BJ (cell line): ENCODE measurements at regions not wholly inside any gene's neighbourhood (a gene's known extent, or its start where the extent isn't known, plus 50 kb on each side); places are given as distances from the start of the nearest gene placed in this dataset.

Experiments
- CTCF ChIA-PET: fragments of 350-600 bp; formaldehyde crosslinking; extraction: SDS; loops from one replicate; lab custom pipeline; 2021; ENCODE audit warnings: antibody characterized with exemption, inconsistent platforms; lab: Yijun Ruan, JAX
- POLR2A ChIA-PET: fragments of 300-600 bp; sonication (Branson Sonifier 250); formaldehyde crosslinking; extraction: SDS; loops from one replicate; lab custom pipeline; 2021; ENCODE audit warnings: antibody characterized with exemption; lab: Charles Lee
- DNase-seq: peaks from one replicate; pipeline ENCODE4 v3.0.0-alpha.2; 2011; ENCODE audit warnings: low read depth
- H3K27me3 ChIP-seq: 2 replicates; pipeline ENCODE4 v1.6.0; 2011; ENCODE audit warnings: low read length; ENCODE audit not compliant: control insufficient read depth, insufficient read depth
- H3K36me3 ChIP-seq: 2 replicates; pipeline ENCODE4 v1.5.1; 2011; ENCODE audit warnings: low read length; ENCODE audit not compliant: control insufficient read depth, insufficient read depth
- H3K4me3 ChIP-seq: 2 replicates; pipeline ENCODE4 v1.5.1; 2011; ENCODE audit warnings: low read depth, mild to moderate bottlenecking, control low read depth, low read length
- TF ChIP-seq, protein P1 (sequence below): IDR thresholded peaks from 2 replicates; pipeline ENCODE4 v1.5.1; 2011; ENCODE audit warnings: low read depth, mild to moderate bottlenecking, control low read depth, inconsistent platforms, low read length, moderate library complexity; ENCODE audit not compliant: insufficient read depth

DNA sequence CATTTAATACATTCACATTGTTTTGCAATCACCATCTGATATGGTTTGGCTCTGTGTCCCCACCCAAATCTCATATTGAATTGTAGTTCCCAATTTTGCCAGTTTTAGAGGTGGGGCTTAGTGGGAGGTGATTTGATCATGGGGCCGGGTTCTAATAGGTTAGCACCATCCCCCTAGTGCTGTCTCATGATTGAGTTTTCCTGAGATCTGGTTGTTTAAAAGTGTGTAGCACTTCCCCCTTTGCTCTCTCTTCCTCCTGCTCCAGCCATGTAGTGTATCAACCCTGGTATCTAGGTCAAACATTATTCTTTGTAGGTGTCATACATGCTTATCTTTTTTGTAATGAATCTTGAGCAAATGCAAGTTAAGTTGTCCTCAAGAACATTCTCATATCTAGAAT, 83.3 kb upstream of the KIT start:
- ChIA-PET CTCF (no interaction called here), POLR2A (no interaction called here)
- no peak overlapping the region for H3K4me3 ChIP-seq
- no peaks in the 10 kb centered on the region for H3K36me3 ChIP-seq
- H3K27me3 ChIP-seq = no peaks in the 10 kb centered on the region
- TF ChIP-seq, protein P1, sequence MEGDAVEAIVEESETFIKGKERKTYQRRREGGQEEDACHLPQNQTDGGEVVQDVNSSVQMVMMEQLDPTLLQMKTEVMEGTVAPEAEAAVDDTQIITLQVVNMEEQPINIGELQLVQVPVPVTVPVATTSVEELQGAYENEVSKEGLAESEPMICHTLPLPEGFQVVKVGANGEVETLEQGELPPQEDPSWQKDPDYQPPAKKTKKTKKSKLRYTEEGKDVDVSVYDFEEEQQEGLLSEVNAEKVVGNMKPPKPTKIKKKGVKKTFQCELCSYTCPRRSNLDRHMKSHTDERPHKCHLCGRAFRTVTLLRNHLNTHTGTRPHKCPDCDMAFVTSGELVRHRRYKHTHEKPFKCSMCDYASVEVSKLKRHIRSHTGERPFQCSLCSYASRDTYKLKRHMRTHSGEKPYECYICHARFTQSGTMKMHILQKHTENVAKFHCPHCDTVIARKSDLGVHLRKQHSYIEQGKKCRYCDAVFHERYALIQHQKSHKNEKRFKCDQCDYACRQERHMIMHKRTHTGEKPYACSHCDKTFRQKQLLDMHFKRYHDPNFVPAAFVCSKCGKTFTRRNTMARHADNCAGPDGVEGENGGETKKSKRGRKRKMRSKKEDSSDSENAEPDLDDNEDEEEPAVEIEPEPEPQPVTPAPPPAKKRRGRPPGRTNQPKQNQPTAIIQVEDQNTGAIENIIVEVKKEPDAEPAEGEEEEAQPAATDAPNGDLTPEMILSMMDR = no peak
- DNase-seq = no peak

DNA sequence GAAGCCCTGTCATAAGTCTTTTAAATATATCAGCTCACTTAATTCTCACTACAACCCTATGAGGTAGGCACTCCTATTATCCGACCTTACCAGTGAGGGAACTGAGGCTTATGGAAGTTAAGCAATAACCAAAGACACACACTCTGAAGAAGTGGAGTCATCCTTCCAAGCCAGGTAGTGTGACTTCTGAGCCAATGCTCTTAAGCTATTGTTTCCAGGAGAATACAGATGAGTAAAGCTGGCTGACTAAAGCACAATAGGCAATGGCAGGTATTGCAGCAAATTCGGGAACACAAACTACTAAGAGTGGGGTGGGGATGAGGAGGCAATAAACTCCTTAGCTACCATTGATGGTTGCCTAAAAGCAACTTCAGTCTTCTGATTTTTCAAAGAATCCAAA, 81.8 kb upstream of the KIT start:
- Histone ChIP-seq H3K27me3 (no peaks in the 10 kb centered on the region), H3K4me3 (no peak overlapping the region), H3K36me3 (no peaks in the 10 kb centered on the region)
- no peak for DNase-seq
- ChIA-PET POLR2A (no interaction called here), CTCF (interaction anchor here (1.0 kb wide), 1 partner anchor 14 kb away, joined by 3 read pairs; no protein-coding TSS in a partner anchor)
- TF ChIP-seq, protein P1 = no peak

DNA sequence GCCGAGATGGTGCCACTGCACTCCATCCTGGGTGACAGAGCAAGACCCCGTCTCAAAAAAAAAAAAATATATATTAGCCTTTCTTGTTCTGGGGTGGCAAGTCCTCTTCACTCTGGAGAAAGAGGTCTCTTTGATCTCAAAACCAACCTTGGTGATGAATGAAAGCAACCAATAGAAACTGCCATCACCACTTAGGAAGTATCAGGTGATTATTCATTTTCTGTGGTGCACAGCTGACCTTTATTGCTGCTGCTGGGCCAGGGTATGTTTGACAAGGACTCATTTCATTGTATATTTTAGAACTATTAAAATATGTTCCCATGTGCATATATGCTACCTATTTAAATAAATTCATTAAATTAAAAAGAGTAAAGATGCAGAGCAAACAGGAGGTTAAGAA, 76.0 kb upstream of the KIT start:
- Histone ChIP-seq H3K36me3 (no peaks in the 10 kb centered on the region), H3K4me3 (no peak overlapping the region), H3K27me3 (no peaks in the 10 kb centered on the region)
- CTCF ChIA-PET = interaction anchor here (0.6 kb wide), 1 partner anchor 1303 kb away, joined by 3 read pairs; no protein-coding TSS in a partner anchor
- POLR2A ChIA-PET = no interaction called here
- TF ChIP-seq, protein P1 = no peak
- DNase-seq = no peak

DNA sequence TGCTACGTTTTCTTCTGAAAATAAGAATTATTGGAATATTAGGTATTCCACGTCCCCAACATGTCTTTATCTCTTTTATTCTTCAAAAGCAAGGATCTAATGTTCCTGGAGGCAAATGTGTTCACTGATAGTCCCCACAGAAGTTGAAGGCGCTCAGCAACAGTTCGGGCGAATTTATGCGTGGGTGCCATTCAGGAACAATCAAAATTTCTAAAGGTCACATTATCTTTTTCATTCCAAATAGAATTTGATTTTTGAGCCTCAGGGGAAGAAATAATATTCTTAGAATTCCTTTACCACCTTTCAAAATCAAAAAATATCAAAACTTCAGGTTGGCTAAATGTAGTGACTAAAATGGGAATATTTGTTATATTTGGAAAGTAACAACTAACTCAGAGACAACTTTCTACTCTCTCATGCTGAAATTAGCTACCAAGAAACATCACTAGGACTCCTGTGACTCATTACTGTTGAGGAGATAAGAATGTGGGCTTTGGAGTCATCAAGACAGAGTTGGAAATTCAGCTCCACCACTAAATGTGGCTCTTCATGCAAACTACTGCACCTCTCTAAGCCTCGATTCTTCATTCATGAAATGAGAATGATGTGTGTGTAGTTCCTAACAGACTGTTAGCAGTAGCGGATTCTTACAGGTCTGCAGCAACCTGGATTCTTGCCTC, 72.3 kb upstream of the KIT start:
- Histone ChIP-seq H3K4me3 (no peak overlapping the region), H3K27me3 (no peaks in the 10 kb centered on the region), H3K36me3 (no peaks in the 10 kb centered on the region)
- ChIA-PET POLR2A (no interaction called here), CTCF (interaction anchor here (1.0 kb wide), 1 partner anchor 80 kb away, joined by 3 read pairs; no protein-coding TSS in a partner anchor)
- TF ChIP-seq, protein P1 = no peak
- DNase-seq = peak; percentile 34

DNA sequence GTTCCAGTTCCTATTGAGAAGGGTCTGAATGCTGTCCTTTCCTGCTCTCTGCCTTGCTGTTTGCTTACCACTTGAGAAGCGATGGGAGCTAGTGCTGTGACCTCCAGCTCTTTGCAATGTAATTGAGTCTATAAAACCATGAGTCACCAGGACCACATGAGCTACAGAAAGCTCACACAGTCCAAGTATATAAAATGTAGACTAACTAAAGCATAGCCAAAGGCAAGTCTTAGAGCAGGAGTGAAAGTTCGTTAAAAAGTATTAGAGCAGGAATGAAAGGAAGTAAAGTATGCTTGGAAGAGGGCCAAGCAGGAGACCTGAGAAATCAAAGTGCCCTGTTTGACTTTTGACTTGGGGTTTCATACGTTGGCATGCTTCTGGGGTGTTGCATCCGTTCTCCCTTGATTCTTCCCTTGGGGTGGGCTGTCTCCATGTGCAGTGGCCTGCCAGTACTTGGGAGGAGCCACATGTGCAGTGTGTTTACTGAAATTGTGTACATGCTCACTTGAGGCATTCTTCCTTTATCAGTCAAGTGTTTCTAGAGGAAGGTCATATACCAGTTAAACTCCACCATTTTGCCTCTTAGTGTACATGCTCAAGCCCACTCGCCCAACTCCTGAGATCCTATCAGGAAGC, 71.3 kb upstream of the KIT start:
- peak; percentile 77 for DNase-seq
- Histone ChIP-seq H3K27me3 (no peaks in the 10 kb centered on the region), H3K4me3 (no peak overlapping the region), H3K36me3 (no peaks in the 10 kb centered on the region)
- ChIA-PET POLR2A (interaction anchor here (0.6 kb wide), 1 partner anchor 21 kb away, joined by 3 read pairs; no protein-coding TSS in a partner anchor), CTCF (interaction anchor here (0.6 to 1.0 kb wide), 2 partner anchors 79 to 259 kb away, joined by 3 read pairs; no protein-coding TSS in a partner anchor)
- TF ChIP-seq, protein P1 = no peak
